ENCODE measurements at regions not wholly inside any gene's neighbourhood (a gene's known extent, or its start where the extent isn't known, plus 50 kb on each side); places are given as distances from the start of the nearest gene placed in this dataset.
"Not testable (repeated sequence)": the region's sequence is repeated elsewhere in the genome, so short reads cannot be mapped to it uniquely, and the experiment has no call there.

GRCh38 chrX:95754411-95754810 lies 930.2 kb upstream of the DIAPH2 start:
- no peak overlapping the region for H3K27ac Mint-ChIP-seq
- no peaks in the 10 kb centered on the region for H3K4me1 Mint-ChIP-seq
- no peaks in the 10 kb centered on the region for H3K9me3 Mint-ChIP-seq
- ATAC-seq (ENCODE audit: low read depth) = no peak
- no peak overlapping the region for H3K4me3 Mint-ChIP-seq
- DNase-seq = no peak
- H3K27me3 Mint-ChIP-seq = no peaks in the 10 kb centered on the region
- POLR2A ChIA-PET = no interaction called here
- H3K36me3 Mint-ChIP-seq = no peaks in the 10 kb centered on the region

- Mint-ChIP-seq H3K4me3 (no peak overlapping the region), H3K27me3 (no peaks in the 10 kb centered on the region), H3K36me3 (no peaks in the 10 kb centered on the region), H3K27ac (no peak overlapping the region), H3K9me3 (no peaks in the 10 kb centered on the region), H3K4me1 (no peaks in the 10 kb centered on the region)
- ATAC-seq (ENCODE audit: low read depth) (no peak), DNase-seq (no peak)
- POLR2A ChIA-PET = no interaction called here
These were observed 924.3 kb upstream of the DIAPH2 start for GRCh38 chrX:95760356-95760755.

GRCh38 chrX:95762716-95763115 lies 921.9 kb upstream of the DIAPH2 start:
- Mint-ChIP-seq H3K36me3 (no peaks in the 10 kb centered on the region), H3K9me3 (no peaks in the 10 kb centered on the region), H3K27me3 (no peaks in the 10 kb centered on the region), H3K4me3 (no peak overlapping the region), H3K27ac (no peak overlapping the region), H3K4me1 (no peaks in the 10 kb centered on the region)
- POLR2A ChIA-PET = no interaction called here
- ATAC-seq (ENCODE audit: low read depth) (no peak), DNase-seq (no peak)

- POLR2A ChIA-PET = no interaction called here
- DNase-seq = no peak
These were observed 919.6 kb upstream of the DIAPH2 start for GRCh38 chrX:95764972-95765451.

GRCh38 chrX:95771198-95771597 lies 913.4 kb upstream of the DIAPH2 start:
- H3K4me3 Mint-ChIP-seq; H3K36me3 Mint-ChIP-seq; POLR2A ChIA-PET; DNase-seq; H3K27me3 Mint-ChIP-seq; H3K4me1 Mint-ChIP-seq; ATAC-seq (ENCODE audit: low read depth); H3K9me3 Mint-ChIP-seq; H3K27ac Mint-ChIP-seq: not testable (repeated sequence)

More at GRCh38 chrX:95764972-95765451, 919.6 kb upstream of the DIAPH2 start:
- H3K36me3 Mint-ChIP-seq = no peaks in the 10 kb centered on the region
- H3K27ac Mint-ChIP-seq = no peak overlapping the region
- no peaks in the 10 kb centered on the region for H3K9me3 Mint-ChIP-seq
- no peak for ATAC-seq (ENCODE audit: low read depth)
- no peak overlapping the region for H3K4me3 Mint-ChIP-seq
- H3K4me1 Mint-ChIP-seq = no peaks in the 10 kb centered on the region
- no peaks in the 10 kb centered on the region for H3K27me3 Mint-ChIP-seq

GRCh38 chrX:95791876-95792275 lies 892.8 kb upstream of the DIAPH2 start:
- no peak overlapping the region for H3K4me3 Mint-ChIP-seq
- H3K27ac Mint-ChIP-seq = no peak overlapping the region
- ATAC-seq (ENCODE audit: low read depth) = no peak
- DNase-seq = no peak
- no peaks in the 10 kb centered on the region for H3K4me1 Mint-ChIP-seq
- POLR2A ChIA-PET = no interaction called here
- no peaks in the 10 kb centered on the region for H3K27me3 Mint-ChIP-seq
- H3K9me3 Mint-ChIP-seq = no peaks in the 10 kb centered on the region
- H3K36me3 Mint-ChIP-seq = no peaks in the 10 kb centered on the region

GRCh38 chrX:95797344-95797743 lies 887.3 kb upstream of the DIAPH2 start:
- DNase-seq (no peak), ATAC-seq (ENCODE audit: low read depth) (no peak)
- no peaks in the 10 kb centered on the region for H3K27me3 Mint-ChIP-seq
- no peaks in the 10 kb centered on the region for H3K9me3 Mint-ChIP-seq
- H3K27ac Mint-ChIP-seq = no peak overlapping the region
- H3K4me1 Mint-ChIP-seq = no peaks in the 10 kb centered on the region
- no peak overlapping the region for H3K4me3 Mint-ChIP-seq
- H3K36me3 Mint-ChIP-seq = no peaks in the 10 kb centered on the region
- POLR2A ChIA-PET = no interaction called here

- Mint-ChIP-seq H3K4me1 (no peaks in the 10 kb centered on the region), H3K27ac (no peak overlapping the region), H3K9me3 (no peaks in the 10 kb centered on the region), H3K4me3 (no peak overlapping the region), H3K36me3 (no peaks in the 10 kb centered on the region), H3K27me3 (no peaks in the 10 kb centered on the region)
- ATAC-seq (ENCODE audit: low read depth) (no peak), DNase-seq (no peak)
- POLR2A ChIA-PET = no interaction called here
These were observed 860.8 kb upstream of the DIAPH2 start for GRCh38 chrX:95823796-95824195.

GRCh38 chrX:95835223-95835622 lies 849.4 kb upstream of the DIAPH2 start:
- H3K4me1 Mint-ChIP-seq = no peaks in the 10 kb centered on the region
- no peak overlapping the region for H3K4me3 Mint-ChIP-seq
- H3K9me3 Mint-ChIP-seq = no peaks in the 10 kb centered on the region
- ATAC-seq (ENCODE audit: low read depth) (no peak), DNase-seq (no peak)
- no peaks in the 10 kb centered on the region for H3K27me3 Mint-ChIP-seq
- H3K36me3 Mint-ChIP-seq = no peaks in the 10 kb centered on the region
- POLR2A ChIA-PET = no interaction called here
- no peak overlapping the region for H3K27ac Mint-ChIP-seq

GRCh38 chrX:95836517-95836916 lies 848.1 kb upstream of the DIAPH2 start:
- POLR2A ChIA-PET = no interaction called here
- Mint-ChIP-seq H3K27me3 (no peaks in the 10 kb centered on the region), H3K4me3 (no peak overlapping the region), H3K4me1 (no peaks in the 10 kb centered on the region), H3K9me3 (no peaks in the 10 kb centered on the region), H3K36me3 (no peaks in the 10 kb centered on the region), H3K27ac (no peak overlapping the region)
- DNase-seq (no peak), ATAC-seq (ENCODE audit: low read depth) (no peak)

GRCh38 chrX:95841863-95842262 lies 842.8 kb upstream of the DIAPH2 start:
- Mint-ChIP-seq H3K27ac (no peak overlapping the region), H3K36me3 (no peaks in the 10 kb centered on the region), H3K4me3 (no peak overlapping the region), H3K4me1 (no peaks in the 10 kb centered on the region), H3K9me3 (no peaks in the 10 kb centered on the region), H3K27me3 (no peaks in the 10 kb centered on the region)
- no peak for ATAC-seq (ENCODE audit: low read depth)
- no peak for DNase-seq
- POLR2A ChIA-PET = no interaction called here

GRCh38 chrX:95860127-95860526 lies 824.5 kb upstream of the DIAPH2 start:
- DNase-seq (no peak), ATAC-seq (ENCODE audit: low read depth) (no peak)
- H3K9me3 Mint-ChIP-seq = no peaks in the 10 kb centered on the region
- H3K36me3 Mint-ChIP-seq = no peaks in the 10 kb centered on the region
- no peaks in the 10 kb centered on the region for H3K27me3 Mint-ChIP-seq
- no peak overlapping the region for H3K27ac Mint-ChIP-seq
- no peaks in the 10 kb centered on the region for H3K4me1 Mint-ChIP-seq
- H3K4me3 Mint-ChIP-seq = no peak overlapping the region
- POLR2A ChIA-PET = no interaction called here

- DNase-seq (no peak), ATAC-seq (ENCODE audit: low read depth) (no peak)
- Mint-ChIP-seq H3K27me3 (no peaks in the 10 kb centered on the region), H3K27ac (no peak overlapping the region), H3K36me3 (no peaks in the 10 kb centered on the region), H3K4me1 (no peaks in the 10 kb centered on the region), H3K9me3 (no peaks in the 10 kb centered on the region), H3K4me3 (no peak overlapping the region)
- POLR2A ChIA-PET = no interaction called here
These were observed 809.0 kb upstream of the DIAPH2 start for GRCh38 chrX:95875661-95876060.

- no peaks in the 10 kb centered on the region for H3K4me1 Mint-ChIP-seq
- no peaks in the 10 kb centered on the region for H3K27me3 Mint-ChIP-seq
- POLR2A ChIA-PET = no interaction called here
These were observed 805.8 kb upstream of the DIAPH2 start for GRCh38 chrX:95878874-95879273.

GRCh38 chrX:95884186-95884585 lies 800.5 kb upstream of the DIAPH2 start:
- Mint-ChIP-seq H3K4me3 (no peak overlapping the region), H3K9me3 (no peaks in the 10 kb centered on the region), H3K27ac (no peak overlapping the region), H3K36me3 (no peaks in the 10 kb centered on the region), H3K27me3 (no peaks in the 10 kb centered on the region), H3K4me1 (no peaks in the 10 kb centered on the region)
- DNase-seq (no peak), ATAC-seq (ENCODE audit: low read depth) (no peak)
- POLR2A ChIA-PET = no interaction called here

More at GRCh38 chrX:95878874-95879273, 805.8 kb upstream of the DIAPH2 start:
- no peaks in the 10 kb centered on the region for H3K9me3 Mint-ChIP-seq
- H3K27ac Mint-ChIP-seq = no peak overlapping the region
- ATAC-seq (ENCODE audit: low read depth) = no peak
- no peak overlapping the region for H3K4me3 Mint-ChIP-seq
- no peaks in the 10 kb centered on the region for H3K36me3 Mint-ChIP-seq
- no peak for DNase-seq
